A673 (cell line): ENCODE measurements at regions not wholly inside any gene's neighbourhood (a gene's known extent, or its start where the extent isn't known, plus 50 kb on each side); places are given as distances from the start of the nearest gene placed in this dataset.

Experiments
- BruUV-seq: library from RNA; stranded (reverse); fragments of 400-500 nt; replicated peaks from 2 replicates; lab custom pipeline; 2021; lab: Mats Ljungman, UMichigan
- CTCF ChIA-PET: fragments of 300-600 bp; sonication (Branson Sonifier 250); formaldehyde crosslinking; loops from one replicate; lab custom pipeline; 2022; ENCODE audit warnings: antibody characterized with exemption; lab: Charles Lee
- POLR2A ChIA-PET: fragments of 300-600 bp; sonication (Branson Sonifier 250); formaldehyde crosslinking; loops from one replicate; lab custom pipeline; 2022; ENCODE audit warnings: antibody characterized with exemption; ENCODE audit not compliant: low non-redundant PET; lab: Charles Lee
- DNase-seq: peaks from one replicate; pipeline ENCODE4 v3.0.0-alpha.2; 2015; ENCODE audit warnings: low spot score
- H3K27ac ChIP-seq: fragments of 200-600 bp; sonication (generic); 2 replicates; pipeline ENCODE4 v1.5.1; 2016; ENCODE audit warnings: mixed run types, low read depth, mild to moderate bottlenecking, mixed read lengths, antibody characterized with exemption, low read length; ENCODE audit not compliant: poor library complexity, severe bottlenecking
- H3K27me3 ChIP-seq: fragments of 200-600 bp; sonication (generic); replicated peaks from 2 replicates; pipeline ENCODE4 v1.6.1; 2017; ENCODE audit warnings: mixed run types, low read depth, mild to moderate bottlenecking, mixed read lengths, antibody characterized with exemption, low read length; ENCODE audit not compliant: insufficient read depth, poor library complexity
- H3K36me3 ChIP-seq: fragments of 200-600 bp; sonication (generic); 2 replicates; pipeline ENCODE4 v1.6.1; 2016; ENCODE audit warnings: mixed run types, mild to moderate bottlenecking, mixed read lengths, antibody characterized with exemption, low read length; ENCODE audit not compliant: insufficient read depth, poor library complexity, severe bottlenecking
- H3K4me1 ChIP-seq: fragments of 200-600 bp; sonication (generic); 2 replicates; pipeline ENCODE4 v1.6.1; 2017; ENCODE audit warnings: mixed run types, mild to moderate bottlenecking, mixed read lengths, antibody characterized with exemption, low read length; ENCODE audit not compliant: insufficient read depth, poor library complexity, severe bottlenecking
- H3K4me3 ChIP-seq: fragments of 200-600 bp; sonication (generic); 2 replicates; pipeline ENCODE4 v1.5.1; 2016; ENCODE audit warnings: low read depth, mixed run types, mild to moderate bottlenecking, mixed read lengths, low read length; ENCODE audit not compliant: poor library complexity, severe bottlenecking
- H3K9me3 ChIP-seq: fragments of 200-600 bp; sonication (generic); 2 replicates; pipeline ENCODE4 v1.6.1; 2016; ENCODE audit warnings: mixed run types, low read depth, mild to moderate bottlenecking, mixed read lengths, antibody characterized with exemption, low read length; ENCODE audit not compliant: poor library complexity, severe bottlenecking
- EZH2 ChIP-seq: fragments of 200-600 bp; sonication (generic); IDR thresholded peaks from 2 replicates; pipeline ENCODE4 v1.6.1; 2017; ENCODE audit warnings: borderline replicate concordance, low read depth, mild to moderate bottlenecking, mixed read lengths, antibody characterized with exemption, low read length; ENCODE audit not compliant: poor library complexity, severe bottlenecking
- intact Hi-C: fragments of 100-400 bp; cut with micrococcal nuclease; formaldehyde crosslinking; loops from one replicate; pipeline ENCODE4 v1.10.0; 2022; ENCODE audit not compliant: unreplicated experiment
- TF ChIP-seq, protein P1 (sequence below): fragments of 300-800, 200-600 bp; sonication (generic); conservative IDR thresholded peaks from 2 replicates; pipeline ENCODE4 v1.5.1; 2017; ENCODE audit warnings: low read depth, mild to moderate bottlenecking, antibody characterized with exemption, low read length, moderate library complexity, mixed read lengths

DNA sequence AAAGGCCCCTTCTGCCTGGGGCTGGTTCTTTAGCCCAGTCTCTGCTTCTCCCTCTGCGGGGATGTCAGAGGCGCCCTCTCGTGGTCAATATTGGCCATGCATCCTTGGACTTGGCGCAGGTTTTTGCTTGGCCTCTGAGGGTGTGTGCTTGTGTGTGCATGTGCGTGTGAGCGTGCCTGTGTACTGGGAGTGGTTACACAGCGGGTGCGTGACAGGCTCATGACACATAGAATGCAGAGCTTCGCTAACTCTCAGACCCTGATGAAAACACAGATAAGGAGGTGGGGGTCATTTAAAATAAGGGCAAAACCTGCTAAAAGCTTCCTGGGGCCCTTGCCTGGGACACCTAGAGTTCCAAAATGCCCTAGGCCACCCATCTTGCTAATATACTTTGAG is 160.9 kb downstream of the SMAD6 start:
- TF ChIP-seq, protein P1, sequence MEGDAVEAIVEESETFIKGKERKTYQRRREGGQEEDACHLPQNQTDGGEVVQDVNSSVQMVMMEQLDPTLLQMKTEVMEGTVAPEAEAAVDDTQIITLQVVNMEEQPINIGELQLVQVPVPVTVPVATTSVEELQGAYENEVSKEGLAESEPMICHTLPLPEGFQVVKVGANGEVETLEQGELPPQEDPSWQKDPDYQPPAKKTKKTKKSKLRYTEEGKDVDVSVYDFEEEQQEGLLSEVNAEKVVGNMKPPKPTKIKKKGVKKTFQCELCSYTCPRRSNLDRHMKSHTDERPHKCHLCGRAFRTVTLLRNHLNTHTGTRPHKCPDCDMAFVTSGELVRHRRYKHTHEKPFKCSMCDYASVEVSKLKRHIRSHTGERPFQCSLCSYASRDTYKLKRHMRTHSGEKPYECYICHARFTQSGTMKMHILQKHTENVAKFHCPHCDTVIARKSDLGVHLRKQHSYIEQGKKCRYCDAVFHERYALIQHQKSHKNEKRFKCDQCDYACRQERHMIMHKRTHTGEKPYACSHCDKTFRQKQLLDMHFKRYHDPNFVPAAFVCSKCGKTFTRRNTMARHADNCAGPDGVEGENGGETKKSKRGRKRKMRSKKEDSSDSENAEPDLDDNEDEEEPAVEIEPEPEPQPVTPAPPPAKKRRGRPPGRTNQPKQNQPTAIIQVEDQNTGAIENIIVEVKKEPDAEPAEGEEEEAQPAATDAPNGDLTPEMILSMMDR: peak; percentile 95
- TF ChIP-seq EZH2: no peak
- peak; percentile 89 for DNase-seq
- Histone ChIP-seq H3K9me3 (no peaks in the 10 kb centered on the region), H3K4me1 (no peaks in the 10 kb centered on the region), H3K27ac (no peak overlapping the region), H3K4me3 (no peak overlapping the region), H3K36me3 (no peaks in the 10 kb centered on the region), H3K27me3 (no peaks in the 10 kb centered on the region)
- intact Hi-C loops: loop anchor here (1.0 kb wide), 1 partner anchor 260 kb away; no protein-coding TSS in a partner anchor
- BruUV-seq: no TSS peak
- POLR2A ChIA-PET: interaction anchor here (0.7 kb wide), 1 partner anchor 60 kb away, joined by 4 read pairs; no protein-coding TSS in a partner anchor
- CTCF ChIA-PET: interaction anchor here (0.6 kb wide), 1 partner anchor 244 kb away, joined by 3 read pairs; no protein-coding TSS in a partner anchor

DNA sequence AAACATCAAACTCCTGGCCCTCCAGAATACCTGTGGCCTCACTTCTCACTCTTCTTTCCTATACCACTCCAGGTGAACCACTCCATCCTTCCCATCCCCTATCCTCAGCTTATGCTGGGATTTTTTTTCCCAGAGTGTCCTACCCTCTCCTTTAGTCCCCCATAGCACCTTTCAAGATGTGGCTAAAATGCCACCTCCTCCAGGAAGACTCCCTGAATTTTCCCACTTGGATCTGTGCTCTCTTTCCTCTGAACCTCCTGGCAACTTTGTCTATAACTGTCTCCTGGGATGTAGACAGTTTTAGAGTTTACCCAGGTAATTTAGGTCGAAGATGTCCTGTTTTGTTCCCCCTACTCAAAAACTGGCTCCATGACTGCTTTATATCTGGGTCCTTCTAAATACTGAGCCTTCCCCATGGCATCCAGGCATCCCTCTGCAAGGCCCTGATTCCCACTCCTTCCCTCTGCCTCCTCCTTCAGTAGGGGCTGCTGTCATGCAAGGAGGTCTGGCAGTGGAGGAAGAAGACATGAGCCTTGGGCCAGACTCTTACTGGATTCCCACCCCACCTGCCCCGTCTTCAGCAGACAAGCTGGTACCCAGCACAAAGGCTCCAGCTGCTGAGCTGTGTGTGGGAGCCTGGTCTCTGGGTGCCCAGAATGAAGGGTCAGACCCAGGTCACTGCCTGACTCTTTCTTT is 161.5 kb downstream of the SMAD6 start:
- ChIA-PET CTCF (interaction anchor here (0.6 kb wide), 1 partner anchor 245 kb away, joined by 3 read pairs; no protein-coding TSS in a partner anchor), POLR2A (interaction anchor here (0.7 kb wide), 1 partner anchor 61 kb away, joined by 4 read pairs; no protein-coding TSS in a partner anchor)
- DNase-seq: no peak
- no peaks in the 10 kb centered on the region for H3K9me3 ChIP-seq
- H3K4me1 ChIP-seq: no peaks in the 10 kb centered on the region
- BruUV-seq: no TSS peak
- no peaks in the 10 kb centered on the region for H3K27me3 ChIP-seq
- H3K4me3 ChIP-seq: no peak overlapping the region
- no peak overlapping the region for H3K27ac ChIP-seq
- TF ChIP-seq, protein P1: no peak
- no peak for TF ChIP-seq EZH2
- intact Hi-C loops: no loop called here
- H3K36me3 ChIP-seq: no peaks in the 10 kb centered on the region

DNA sequence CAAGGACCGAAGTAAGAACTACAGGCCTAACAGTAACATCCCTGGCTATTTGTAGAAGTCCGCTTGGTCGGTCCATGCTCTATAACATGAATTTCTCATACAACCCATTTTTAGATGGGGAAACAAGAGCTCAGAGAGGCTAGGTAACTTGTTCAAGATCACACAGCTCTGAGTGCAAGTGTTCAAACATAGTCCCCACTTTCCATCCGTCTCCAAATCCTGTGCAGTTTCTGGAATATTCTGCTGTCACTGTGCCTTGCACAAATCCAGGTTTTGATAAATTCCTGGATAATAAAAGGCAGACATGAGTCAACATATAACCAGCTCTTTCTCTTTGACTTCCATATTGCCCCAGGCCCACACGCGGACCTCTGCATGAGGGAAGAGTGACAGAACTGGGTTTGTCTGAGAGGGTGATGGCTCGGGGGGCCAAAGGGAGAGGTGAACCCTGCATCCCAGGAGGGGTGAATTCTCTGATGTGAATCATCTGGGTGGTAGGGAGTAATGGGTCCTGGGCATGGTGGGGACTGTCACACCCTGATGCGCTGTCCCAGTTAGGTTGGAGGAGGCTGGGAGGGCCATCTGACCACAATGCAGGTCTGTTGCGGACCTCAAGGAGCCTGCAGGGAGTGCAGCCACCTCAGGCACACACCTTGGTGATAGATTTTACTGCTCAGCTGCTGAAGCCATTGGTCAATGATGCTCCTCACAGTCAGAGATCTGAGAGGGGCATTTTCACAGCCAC is 162.2 kb downstream of the SMAD6 start:
- Histone ChIP-seq H3K36me3 (no peaks in the 10 kb centered on the region), H3K4me3 (no peak overlapping the region), H3K27ac (no peak overlapping the region), H3K9me3 (no peaks in the 10 kb centered on the region), H3K27me3 (no peaks in the 10 kb centered on the region), H3K4me1 (no peaks in the 10 kb centered on the region)
- intact Hi-C loops: no loop called here
- POLR2A ChIA-PET: interaction anchor here (0.6 kb wide), 1 partner anchor 1192 kb away, joined by 3 read pairs; no protein-coding TSS in a partner anchor
- TF ChIP-seq, protein P1: no peak
- no peak for TF ChIP-seq EZH2
- BruUV-seq: no TSS peak
- DNase-seq: no peak
- CTCF ChIA-PET: no interaction called here
